Astrocyte of the cerebellum (primary cell): ENCODE measurements at regions not wholly inside any gene's neighbourhood (a gene's known extent, or its start where the extent isn't known, plus 50 kb on each side); places are given as distances from the start of the nearest gene placed in this dataset.

ENCODE experiments used
- DNase-seq: peaks from one replicate; pipeline ENCODE4 v3.0.0-alpha.2; 2011; ENCODE audit warnings: low read depth
- H3K4me3 ChIP-seq: 2 replicates; pipeline ENCODE4 v1.5.1; 2011; ENCODE audit warnings: mild to moderate bottlenecking, low read depth, low read length, moderate library complexity
- CTCF ChIP-seq: IDR thresholded peaks from 2 replicates; pipeline ENCODE4 v1.5.1; 2012; ENCODE audit warnings: low read length, low read depth, moderate library complexity, mild to moderate bottlenecking; ENCODE audit errors: missing control alignments
- in situ Hi-C: cut with HindIII; loops from 2 replicates; pipeline ENCODE4 v1.10.0; 2017; ENCODE audit warnings: low sequenced_read_pairs

GRCh38 chr13:85575110-85575509 is 224.1 kb downstream of the SLITRK6 start:
- no peak for DNase-seq
- no peak for TF ChIP-seq CTCF
- in situ Hi-C loops: no loop called here
- H3K4me3 ChIP-seq: no peak overlapping the region

GRCh38 chr13:85567909-85568308 is 231.3 kb downstream of the SLITRK6 start:
- TF ChIP-seq CTCF: no peak
- H3K4me3 ChIP-seq: no peak overlapping the region
- DNase-seq: no peak
- in situ Hi-C loops: no loop called here

- H3K4me3 ChIP-seq: no peak overlapping the region
- in situ Hi-C loops: no loop called here
- no peak for DNase-seq
- no peak for TF ChIP-seq CTCF
These were observed 233.6 kb downstream of the SLITRK6 start for GRCh38 chr13:85565652-85566051.

GRCh38 chr13:85564598-85564997 is 234.6 kb downstream of the SLITRK6 start:
- no peak for DNase-seq
- TF ChIP-seq CTCF: no peak
- no peak overlapping the region for H3K4me3 ChIP-seq
- in situ Hi-C loops: no loop called here

GRCh38 chr13:85562282-85562681 is 236.9 kb downstream of the SLITRK6 start:
- in situ Hi-C loops: no loop called here
- TF ChIP-seq CTCF: no peak
- no peak for DNase-seq
- no peak overlapping the region for H3K4me3 ChIP-seq

- no peak for TF ChIP-seq CTCF
- DNase-seq: no peak
- in situ Hi-C loops: no loop called here
- H3K4me3 ChIP-seq: no peak overlapping the region
These were observed 241.3 kb downstream of the SLITRK6 start for GRCh38 chr13:85557691-85558467.

- no peak for DNase-seq
- TF ChIP-seq CTCF: no peak
- in situ Hi-C loops: no loop called here
- H3K4me3 ChIP-seq: no peak overlapping the region
These were observed 248.2 kb downstream of the SLITRK6 start for GRCh38 chr13:85551012-85551411.
